A673 (cell line): ENCODE measurements at regions not wholly inside any gene's neighbourhood (a gene's known extent, or its start where the extent isn't known, plus 50 kb on each side); places are given as distances from the start of the nearest gene placed in this dataset.

Experiments
- EZH2 ChIP-seq: fragments of 200-600 bp; sonication (generic); IDR thresholded peaks from 2 replicates; pipeline ENCODE4 v1.6.1; 2017; ENCODE audit warnings: borderline replicate concordance, low read depth, mild to moderate bottlenecking, mixed read lengths, antibody characterized with exemption, low read length; ENCODE audit not compliant: poor library complexity, severe bottlenecking
- TF ChIP-seq, protein P1 (sequence below): fragments of 300-800, 200-600 bp; sonication (generic); conservative IDR thresholded peaks from 2 replicates; pipeline ENCODE4 v1.5.1; 2017; ENCODE audit warnings: low read depth, mild to moderate bottlenecking, antibody characterized with exemption, low read length, moderate library complexity, mixed read lengths

- no peak for TF ChIP-seq EZH2
- TF ChIP-seq, protein P1, sequence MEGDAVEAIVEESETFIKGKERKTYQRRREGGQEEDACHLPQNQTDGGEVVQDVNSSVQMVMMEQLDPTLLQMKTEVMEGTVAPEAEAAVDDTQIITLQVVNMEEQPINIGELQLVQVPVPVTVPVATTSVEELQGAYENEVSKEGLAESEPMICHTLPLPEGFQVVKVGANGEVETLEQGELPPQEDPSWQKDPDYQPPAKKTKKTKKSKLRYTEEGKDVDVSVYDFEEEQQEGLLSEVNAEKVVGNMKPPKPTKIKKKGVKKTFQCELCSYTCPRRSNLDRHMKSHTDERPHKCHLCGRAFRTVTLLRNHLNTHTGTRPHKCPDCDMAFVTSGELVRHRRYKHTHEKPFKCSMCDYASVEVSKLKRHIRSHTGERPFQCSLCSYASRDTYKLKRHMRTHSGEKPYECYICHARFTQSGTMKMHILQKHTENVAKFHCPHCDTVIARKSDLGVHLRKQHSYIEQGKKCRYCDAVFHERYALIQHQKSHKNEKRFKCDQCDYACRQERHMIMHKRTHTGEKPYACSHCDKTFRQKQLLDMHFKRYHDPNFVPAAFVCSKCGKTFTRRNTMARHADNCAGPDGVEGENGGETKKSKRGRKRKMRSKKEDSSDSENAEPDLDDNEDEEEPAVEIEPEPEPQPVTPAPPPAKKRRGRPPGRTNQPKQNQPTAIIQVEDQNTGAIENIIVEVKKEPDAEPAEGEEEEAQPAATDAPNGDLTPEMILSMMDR = no peak
These were observed 104.8 kb upstream of the CLINT1 start for GRCh38 chr5:157963761-157964160.
